ENCODE measurements at regions not wholly inside any gene's neighbourhood (a gene's known extent, or its start where the extent isn't known, plus 50 kb on each side); places are given as distances from the start of the nearest gene placed in this dataset.

GRCh38 chr3:43919029-43919428 lies 228.3 kb downstream of the ABHD5 start:
- TF ChIP-seq, protein P1, sequence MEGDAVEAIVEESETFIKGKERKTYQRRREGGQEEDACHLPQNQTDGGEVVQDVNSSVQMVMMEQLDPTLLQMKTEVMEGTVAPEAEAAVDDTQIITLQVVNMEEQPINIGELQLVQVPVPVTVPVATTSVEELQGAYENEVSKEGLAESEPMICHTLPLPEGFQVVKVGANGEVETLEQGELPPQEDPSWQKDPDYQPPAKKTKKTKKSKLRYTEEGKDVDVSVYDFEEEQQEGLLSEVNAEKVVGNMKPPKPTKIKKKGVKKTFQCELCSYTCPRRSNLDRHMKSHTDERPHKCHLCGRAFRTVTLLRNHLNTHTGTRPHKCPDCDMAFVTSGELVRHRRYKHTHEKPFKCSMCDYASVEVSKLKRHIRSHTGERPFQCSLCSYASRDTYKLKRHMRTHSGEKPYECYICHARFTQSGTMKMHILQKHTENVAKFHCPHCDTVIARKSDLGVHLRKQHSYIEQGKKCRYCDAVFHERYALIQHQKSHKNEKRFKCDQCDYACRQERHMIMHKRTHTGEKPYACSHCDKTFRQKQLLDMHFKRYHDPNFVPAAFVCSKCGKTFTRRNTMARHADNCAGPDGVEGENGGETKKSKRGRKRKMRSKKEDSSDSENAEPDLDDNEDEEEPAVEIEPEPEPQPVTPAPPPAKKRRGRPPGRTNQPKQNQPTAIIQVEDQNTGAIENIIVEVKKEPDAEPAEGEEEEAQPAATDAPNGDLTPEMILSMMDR (IDR thresholded peaks at IDR 0.05): no peak
- no peak for TF ChIP-seq POLR2A (IDR thresholded peaks at IDR 0.05)
